Liver (tissue), 8 donors: ENCODE measurements at regions not wholly inside any gene's neighbourhood (a gene's known extent, or its start where the extent isn't known, plus 50 kb on each side); places are given as distances from the start of the nearest gene placed in this dataset.

Source experiments
- DNase-seq: peaks from one replicate; pipeline ENCODE4 v3.0.0-alpha.2; 2017; ENCODE audit warnings: low spot score
- H3K27ac ChIP-seq, 2 donors: one replicate each; pipeline ENCODE4 v1.7.0; 2013; ENCODE audit warnings: inconsistent platforms in 2 of 2, low read length in 2 of 2, control low read depth in 1 of 2, low read depth in 1 of 2, mild to moderate bottlenecking in 1 of 2
- H3K27me3 ChIP-seq, 4 donors: one replicate each; pipeline versions ENCODE4 v1.6.1 to v1.7.0; 2013; ENCODE audit warnings: low read length in 3 of 4, inconsistent platforms in 1 of 4, mild to moderate bottlenecking in 1 of 4, moderate library complexity in 1 of 4; ENCODE audit not compliant: control insufficient read depth in 4 of 4, insufficient read depth in 4 of 4
- H3K36me3 ChIP-seq, 4 donors: one replicate each; pipeline versions ENCODE4 v1.6.1 to v1.7.0; 2013; ENCODE audit warnings: low read length in 3 of 4, mild to moderate bottlenecking in 3 of 4, low read depth in 1 of 4, moderate library complexity in 1 of 4; ENCODE audit not compliant: control insufficient read depth in 4 of 4, insufficient read depth in 3 of 4
- H3K4me1 ChIP-seq, 4 donors: one replicate each; pipeline versions ENCODE4 v1.6.1 to v1.7.0; 2013; ENCODE audit warnings: low read length in 3 of 4, mild to moderate bottlenecking in 3 of 4, moderate library complexity in 1 of 4; ENCODE audit not compliant: control insufficient read depth in 4 of 4, insufficient read depth in 4 of 4
- H3K4me3 ChIP-seq, 3 donors: one replicate each; pipeline versions ENCODE4 v1.6.1 to v1.7.0; 2013; ENCODE audit warnings: low read length in 3 of 3, control low read depth in 1 of 3, low read depth in 1 of 3, mild to moderate bottlenecking in 1 of 3
- H3K9ac ChIP-seq, 2 donors: one replicate each; pipeline ENCODE4 v1.7.0; 2013; ENCODE audit warnings: low read length in 2 of 2, mild to moderate bottlenecking in 2 of 2, moderate library complexity in 2 of 2, control low read depth in 1 of 2, low read depth in 1 of 2
- H3K9me3 ChIP-seq, 4 donors: one replicate each; pipeline versions ENCODE4 v1.6.1 to v1.7.0; 2013; ENCODE audit warnings: low read length in 3 of 4; ENCODE audit not compliant: control insufficient read depth in 4 of 4
- CTCF ChIP-seq: fragments of 150-350 bp; IDR thresholded peaks from 2 replicates; pipeline ENCODE4 v1.5.1; 2017; ENCODE audit warnings: improper control_type of control experiment, low read depth, low read length; ENCODE audit not compliant: missing input control
- EGR1 ChIP-seq, 2 donors: IDR thresholded peaks; 2 replicates each; pipeline ENCODE4 v1.6.1; 2016 to 2018; ENCODE audit warnings: antibody characterized with exemption in 2 of 2, low read depth in 2 of 2
- FOXA1 ChIP-seq: IDR thresholded peaks from 2 replicates; pipeline ENCODE4 v1.6.1; 2016; ENCODE audit warnings: antibody characterized with exemption
- FOXA2 ChIP-seq: IDR thresholded peaks from 2 replicates; pipeline ENCODE4 v1.6.1; 2016; ENCODE audit warnings: antibody characterized with exemption
- GABPA ChIP-seq, 2 donors: IDR thresholded peaks in 1 of 2; conservative IDR thresholded peaks in 1 of 2; 2 replicates each; pipeline ENCODE4 v1.6.1; 2016; ENCODE audit warnings: antibody characterized with exemption in 2 of 2, mild to moderate bottlenecking in 1 of 2, moderate library complexity in 1 of 2
- HNF4A ChIP-seq, 2 donors: conservative IDR thresholded peaks; 2 replicates each; pipeline ENCODE4 v1.6.1; 2016; ENCODE audit warnings: antibody characterized with exemption in 2 of 2, mild to moderate bottlenecking in 2 of 2
- HNF4G ChIP-seq: IDR thresholded peaks from 2 replicates; pipeline ENCODE4 v1.6.1; 2016; ENCODE audit warnings: antibody characterized with exemption
- JUND ChIP-seq, 2 donors: IDR thresholded peaks; 2 replicates each; pipeline ENCODE4 v1.6.1; 2016; ENCODE audit warnings: antibody characterized with exemption in 2 of 2
- MAX ChIP-seq: IDR thresholded peaks from 2 replicates; pipeline ENCODE4 v1.6.1; 2016; ENCODE audit warnings: antibody characterized with exemption
- NR2F2 ChIP-seq: IDR thresholded peaks from 2 replicates; pipeline ENCODE4 v1.6.1; 2016; ENCODE audit warnings: antibody characterized with exemption
- RAD21 ChIP-seq, 2 donors: IDR thresholded peaks; 2 replicates each; pipeline ENCODE4 v1.6.1; 2016; ENCODE audit warnings: antibody characterized with exemption in 2 of 2, mild to moderate bottlenecking in 2 of 2
- REST ChIP-seq: IDR thresholded peaks from 2 replicates; pipeline ENCODE4 v1.6.1; 2016; ENCODE audit warnings: antibody characterized with exemption, mild to moderate bottlenecking
- RXRA ChIP-seq, 2 donors: IDR thresholded peaks; 2 replicates each; pipeline ENCODE4 v1.6.1; 2017 to 2018; ENCODE audit warnings: antibody characterized with exemption in 2 of 2, mild to moderate bottlenecking in 1 of 2
- SP1 ChIP-seq: IDR thresholded peaks from 2 replicates; pipeline ENCODE4 v1.6.1; 2018; ENCODE audit warnings: antibody characterized with exemption, mild to moderate bottlenecking
- YY1 ChIP-seq: IDR thresholded peaks from 2 replicates; pipeline ENCODE4 v1.6.1; 2016; ENCODE audit warnings: antibody characterized with exemption, mild to moderate bottlenecking
- ZBTB33 ChIP-seq: IDR thresholded peaks from 2 replicates; pipeline ENCODE4 v1.6.1; 2016; ENCODE audit warnings: antibody characterized with exemption
- WGBS: extraction: QIAGEN DNeasy Blood & Tissue Kit; methylation state at CpG from one replicate; pipeline ENCODE4 v1.1.7; 2013; 5-methylcytosine and 5-hydroxymethylcytosine counted together
- donor health status: healthy.
- donor health status: healthy.
- donor health status: healthy.
- donor health status: healthy.
- donor health status: healthy.

- no peak for TF ChIP-seq REST
- TF ChIP-seq EGR1 (IDR thresholded peaks at IDR 0.05; ENCODE audit: low read depth in 2 of 2) = no peak
- no peak for TF ChIP-seq RAD21 (IDR thresholded peaks at IDR 0.05)
Measured at GRCh38 chr10:117661316-117661715, 118.8 kb downstream of the EMX2 start (continued).

GRCh38 chr10:117662126-117662525 is 119.6 kb downstream of the EMX2 start:
- no peak for DNase-seq
- no peaks in the 10 kb centered on the region for H3K4me1 ChIP-seq
- 68% methylated on average over 2 of the region's 2 CpGs for WGBS
- no peak overlapping the region for H3K27ac ChIP-seq
- H3K36me3 ChIP-seq = no peaks in the 10 kb centered on the region
- no peak overlapping the region for H3K4me3 ChIP-seq
- TF ChIP-seq HNF4A (conservative IDR thresholded peaks at IDR 0.05) = no peak
- no peak for TF ChIP-seq MAX
- TF ChIP-seq RXRA (IDR thresholded peaks at IDR 0.05) = no peak
- no peak for TF ChIP-seq EGR1 (IDR thresholded peaks at IDR 0.05; ENCODE audit: low read depth in 2 of 2)
- TF ChIP-seq YY1 = no peak
- no peak for TF ChIP-seq FOXA1
- TF ChIP-seq ZBTB33 = no peak
- no peak for TF ChIP-seq NR2F2
- TF ChIP-seq HNF4G = no peak
- TF ChIP-seq JUND (IDR thresholded peaks at IDR 0.05) = no peak
- no peak for TF ChIP-seq FOXA2
- TF ChIP-seq SP1 = no peak
- TF ChIP-seq CTCF = no peak
- TF ChIP-seq GABPA (IDR thresholded peaks at IDR 0.05 in 1 of 2, conservative IDR thresholded peaks at IDR 0.05 in 1 of 2) = no peak
- H3K27me3 ChIP-seq = no peaks in the 10 kb centered on the region
- H3K9ac ChIP-seq = no peak overlapping the region
- H3K9me3 ChIP-seq = no peaks in the 10 kb centered on the region
